ENCODE measurements at regions not wholly inside any gene's neighbourhood (a gene's known extent, or its start where the extent isn't known, plus 50 kb on each side); places are given as distances from the start of the nearest gene placed in this dataset.
"Not testable (repeated sequence)": the region's sequence is repeated elsewhere in the genome, so short reads cannot be mapped to it uniquely, and the experiment has no call there.

DNA sequence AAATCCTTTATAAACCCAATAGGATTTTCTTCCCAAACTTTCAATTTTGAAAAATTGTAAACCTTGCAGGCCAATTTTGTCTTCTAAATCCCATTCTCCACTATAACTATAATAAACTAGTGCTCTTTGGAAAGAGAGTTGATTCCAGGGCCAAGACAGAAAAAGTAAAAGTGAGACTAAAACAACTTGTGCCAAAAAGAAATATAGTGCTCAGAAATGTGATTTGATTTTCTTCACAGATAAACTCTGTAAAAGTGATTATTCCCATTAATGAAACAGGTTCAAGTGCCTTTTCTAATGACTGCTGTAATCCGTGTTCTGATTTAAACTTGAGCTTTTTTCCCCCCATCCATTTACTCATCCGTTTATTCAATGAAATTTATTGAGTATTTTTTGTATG is 1831.1 kb downstream of the SLITRK5 start:
- Histone ChIP-seq H3K36me3 (ENCODE audit: control insufficient read depth, insufficient read depth, low read length) (no peaks in the 10 kb centered on the region), H3K27ac (ENCODE audit: low read depth, low read length, severe bottlenecking) (no peak overlapping the region), H3K4me3 (ENCODE audit: extremely low read depth, insufficient read depth, low read length, poor library complexity, severe bottlenecking) (no peak overlapping the region), H3K4me1 (ENCODE audit: control insufficient read depth, insufficient read depth, low read length, poor library complexity, severe bottlenecking) (no peaks in the 10 kb centered on the region), H3K9me3 (ENCODE audit: control insufficient read depth, low read length) (no peaks in the 10 kb centered on the region)
- no CpG with 5 or more reads among the region's 2 CpGs for WGBS, 2 experiments (ENCODE audit: insufficient coverage in 2 of 2)

DNA sequence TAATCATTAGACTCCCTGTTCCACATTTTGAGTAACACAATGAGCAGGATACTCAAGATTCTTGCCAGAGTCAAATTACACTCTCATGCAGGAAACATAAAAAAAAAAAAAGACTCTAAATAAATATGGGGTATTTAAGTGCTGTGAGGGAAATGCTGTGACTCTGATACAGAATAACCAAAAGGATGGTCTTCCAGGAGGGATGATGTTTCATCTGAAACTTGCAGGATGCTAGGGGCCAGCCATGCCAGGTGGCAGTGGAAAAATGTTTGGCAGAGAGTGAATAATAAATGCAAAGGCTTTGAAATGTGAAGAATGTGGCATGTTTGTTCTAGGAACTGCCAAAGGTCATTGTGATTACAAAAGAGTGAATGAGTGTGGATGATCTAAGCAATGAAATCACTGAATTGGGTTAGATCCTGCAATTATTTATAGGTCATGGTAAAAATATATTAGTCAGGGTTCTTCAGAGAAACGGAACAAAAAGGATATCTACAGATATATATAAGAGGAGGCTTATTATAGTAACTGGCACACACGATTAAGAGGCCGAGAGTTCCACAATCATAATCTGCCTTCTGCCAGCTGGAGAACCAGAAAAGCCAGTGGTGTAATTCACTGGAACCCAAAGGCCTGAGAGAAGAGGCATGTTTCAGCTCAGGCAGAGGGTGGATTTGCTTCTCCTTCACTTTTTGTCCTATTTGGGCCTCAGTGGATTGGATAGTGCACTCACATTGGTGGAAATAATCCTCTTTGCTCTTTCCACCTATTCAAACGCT is 1832.8 kb upstream of the MIR17HG start:
- no peak overlapping the region for H3K27ac ChIP-seq (ENCODE audit: low read depth, low read length, severe bottlenecking)
- 92 to 100% methylated on average over 2 to 3 of the region's 4 CpGs for WGBS, 2 experiments (ENCODE audit: insufficient coverage in 2 of 2)

DNA sequence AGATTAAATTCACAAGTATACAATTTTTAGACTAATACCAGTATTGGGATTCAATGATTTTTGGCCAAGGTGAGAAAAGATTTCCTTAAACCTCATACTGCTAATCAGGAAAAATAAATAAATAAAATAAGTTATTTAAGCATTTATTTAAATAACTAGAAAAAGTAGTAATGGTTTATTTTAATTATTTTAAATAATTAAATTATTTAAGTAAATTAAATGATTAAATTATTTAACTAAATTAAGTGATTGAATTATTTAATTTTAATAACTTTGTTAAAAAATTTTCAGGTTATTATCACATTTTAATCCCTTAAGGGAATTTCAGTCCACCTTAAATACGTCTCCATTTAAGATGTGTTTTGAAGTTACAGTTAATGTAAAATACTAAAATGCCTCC is 1831.5 kb upstream of the MIR17HG start:
- Histone ChIP-seq H3K4me1 (ENCODE audit: control insufficient read depth, insufficient read depth, low read length, poor library complexity, severe bottlenecking) (no peaks in the 10 kb centered on the region), H3K27ac (ENCODE audit: low read depth, low read length, severe bottlenecking) (no peak overlapping the region), H3K36me3 (ENCODE audit: control insufficient read depth, insufficient read depth, low read length) (no peaks in the 10 kb centered on the region), H3K9me3 (ENCODE audit: control insufficient read depth, low read length) (no peaks in the 10 kb centered on the region), H3K4me3 (ENCODE audit: extremely low read depth, insufficient read depth, low read length, poor library complexity, severe bottlenecking) (no peak overlapping the region)
- WGBS, 2 experiments (ENCODE audit: insufficient coverage in 2 of 2) = no CpG with 5 or more reads among the region's 1 CpG

More for the DNA sequence above, 1832.8 kb upstream of the MIR17HG start:
- Histone ChIP-seq H3K36me3 (ENCODE audit: control insufficient read depth, insufficient read depth, low read length) (no peaks in the 10 kb centered on the region), H3K9me3 (ENCODE audit: control insufficient read depth, low read length) (no peaks in the 10 kb centered on the region), H3K4me3 (ENCODE audit: extremely low read depth, insufficient read depth, low read length, poor library complexity, severe bottlenecking) (no peak overlapping the region), H3K4me1 (ENCODE audit: control insufficient read depth, insufficient read depth, low read length, poor library complexity, severe bottlenecking) (no peaks in the 10 kb centered on the region)

DNA sequence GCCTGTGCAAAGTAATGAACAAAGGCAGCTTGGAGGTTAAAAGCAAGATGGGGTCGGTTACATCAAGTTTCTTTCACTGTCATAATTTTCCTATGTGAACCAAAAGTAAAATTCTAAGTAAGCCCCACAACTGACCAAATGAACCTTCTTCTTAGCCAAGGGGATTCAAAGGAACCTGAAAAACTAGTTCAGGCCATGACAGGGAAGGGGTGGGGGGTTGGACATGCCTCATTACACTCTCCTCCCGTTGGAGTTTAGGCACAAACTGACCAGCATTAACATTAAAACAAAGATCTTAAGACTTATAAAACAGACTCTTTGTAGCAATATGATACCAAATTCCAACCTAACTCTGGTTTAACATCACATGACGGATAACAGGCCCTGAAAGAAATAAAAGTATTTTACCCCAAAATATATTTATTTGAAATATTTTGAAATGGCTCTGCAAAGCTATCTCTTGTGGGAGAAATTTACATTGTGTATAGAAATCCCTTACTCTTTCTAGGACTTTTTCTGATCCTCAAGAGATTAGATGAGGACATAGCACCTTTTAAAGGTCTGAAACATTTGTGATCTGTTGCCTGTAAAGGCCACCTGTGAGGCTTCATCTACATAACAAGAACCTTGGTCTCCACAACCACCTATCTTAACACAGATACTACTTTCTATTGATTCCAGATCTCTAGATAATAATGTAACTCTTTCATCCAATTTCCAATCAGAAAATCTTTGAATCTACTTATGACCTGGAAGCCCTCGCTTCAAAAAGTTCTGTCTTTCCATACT is 1829.0 kb upstream of the MIR17HG start:
- Histone ChIP-seq H3K36me3 (ENCODE audit: control insufficient read depth, insufficient read depth, low read length) (no peaks in the 10 kb centered on the region), H3K9me3 (ENCODE audit: control insufficient read depth, low read length) (no peaks in the 10 kb centered on the region), H3K4me1 (ENCODE audit: control insufficient read depth, insufficient read depth, low read length, poor library complexity, severe bottlenecking) (no peaks in the 10 kb centered on the region), H3K27ac (ENCODE audit: low read depth, low read length, severe bottlenecking) (no peak overlapping the region), H3K4me3 (ENCODE audit: extremely low read depth, insufficient read depth, low read length, poor library complexity, severe bottlenecking) (no peak overlapping the region)
- WGBS, 2 experiments (ENCODE audit: insufficient coverage in 2 of 2) = 66 to 100% methylated on average over 1 to 2 of the region's 4 CpGs

DNA sequence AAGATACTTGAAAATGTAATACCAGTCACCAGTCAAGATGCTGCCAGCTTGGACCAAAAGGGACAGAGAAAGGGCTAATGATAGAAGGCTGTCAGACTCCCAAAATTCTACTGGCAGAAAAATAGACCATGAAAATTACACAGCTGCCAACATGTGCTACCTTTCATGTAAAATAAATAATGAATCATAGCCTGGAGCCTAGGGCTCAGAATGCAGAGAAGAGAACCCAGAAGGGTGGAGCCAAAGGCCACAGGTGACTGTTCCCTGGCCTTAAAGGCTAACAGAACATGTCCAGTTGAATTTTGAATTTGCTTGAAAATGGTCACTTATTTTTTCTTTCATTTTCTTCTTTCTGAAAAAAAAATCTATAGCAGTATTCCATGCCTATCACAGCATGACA is 1827.0 kb upstream of the MIR17HG start:
- Histone ChIP-seq H3K4me1 (ENCODE audit: control insufficient read depth, insufficient read depth, low read length, poor library complexity, severe bottlenecking) (no peaks in the 10 kb centered on the region), H3K27ac (ENCODE audit: low read depth, low read length, severe bottlenecking) (no peak overlapping the region), H3K9me3 (ENCODE audit: control insufficient read depth, low read length) (no peaks in the 10 kb centered on the region), H3K4me3 (ENCODE audit: extremely low read depth, insufficient read depth, low read length, poor library complexity, severe bottlenecking) (no peak overlapping the region), H3K36me3 (ENCODE audit: control insufficient read depth, insufficient read depth, low read length) (no peaks in the 10 kb centered on the region)

DNA sequence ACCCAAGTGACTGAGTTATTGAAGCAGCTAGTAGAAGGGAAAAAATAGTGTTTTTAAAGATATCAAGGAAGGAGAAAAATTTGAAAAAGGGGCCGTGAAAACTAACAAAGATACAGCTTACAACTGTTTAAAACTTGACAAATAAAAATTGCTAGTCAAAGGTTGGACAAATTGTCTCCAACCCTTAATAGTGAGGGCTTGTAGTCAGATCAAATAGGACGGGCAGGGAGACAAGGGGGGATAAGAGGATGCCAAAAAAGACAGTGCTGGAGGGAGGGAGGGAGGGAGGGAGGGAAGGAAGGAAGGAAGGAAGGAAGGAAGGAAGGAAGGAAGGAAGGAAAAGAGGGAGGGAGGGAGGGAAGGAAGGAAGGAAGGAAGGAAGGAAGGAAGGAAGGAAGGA is 1825.8 kb upstream of the MIR17HG start:
- not testable (repeated sequence) for H3K4me1 ChIP-seq (ENCODE audit: control insufficient read depth, insufficient read depth, low read length, poor library complexity, severe bottlenecking); H3K36me3 ChIP-seq (ENCODE audit: control insufficient read depth, insufficient read depth, low read length); H3K9me3 ChIP-seq (ENCODE audit: control insufficient read depth, low read length); H3K27ac ChIP-seq (ENCODE audit: low read depth, low read length, severe bottlenecking); H3K4me3 ChIP-seq (ENCODE audit: extremely low read depth, insufficient read depth, low read length, poor library complexity, severe bottlenecking)
- WGBS, 2 experiments (ENCODE audit: insufficient coverage in 2 of 2) = no CpG with 5 or more reads among the region's 2 CpGs

DNA sequence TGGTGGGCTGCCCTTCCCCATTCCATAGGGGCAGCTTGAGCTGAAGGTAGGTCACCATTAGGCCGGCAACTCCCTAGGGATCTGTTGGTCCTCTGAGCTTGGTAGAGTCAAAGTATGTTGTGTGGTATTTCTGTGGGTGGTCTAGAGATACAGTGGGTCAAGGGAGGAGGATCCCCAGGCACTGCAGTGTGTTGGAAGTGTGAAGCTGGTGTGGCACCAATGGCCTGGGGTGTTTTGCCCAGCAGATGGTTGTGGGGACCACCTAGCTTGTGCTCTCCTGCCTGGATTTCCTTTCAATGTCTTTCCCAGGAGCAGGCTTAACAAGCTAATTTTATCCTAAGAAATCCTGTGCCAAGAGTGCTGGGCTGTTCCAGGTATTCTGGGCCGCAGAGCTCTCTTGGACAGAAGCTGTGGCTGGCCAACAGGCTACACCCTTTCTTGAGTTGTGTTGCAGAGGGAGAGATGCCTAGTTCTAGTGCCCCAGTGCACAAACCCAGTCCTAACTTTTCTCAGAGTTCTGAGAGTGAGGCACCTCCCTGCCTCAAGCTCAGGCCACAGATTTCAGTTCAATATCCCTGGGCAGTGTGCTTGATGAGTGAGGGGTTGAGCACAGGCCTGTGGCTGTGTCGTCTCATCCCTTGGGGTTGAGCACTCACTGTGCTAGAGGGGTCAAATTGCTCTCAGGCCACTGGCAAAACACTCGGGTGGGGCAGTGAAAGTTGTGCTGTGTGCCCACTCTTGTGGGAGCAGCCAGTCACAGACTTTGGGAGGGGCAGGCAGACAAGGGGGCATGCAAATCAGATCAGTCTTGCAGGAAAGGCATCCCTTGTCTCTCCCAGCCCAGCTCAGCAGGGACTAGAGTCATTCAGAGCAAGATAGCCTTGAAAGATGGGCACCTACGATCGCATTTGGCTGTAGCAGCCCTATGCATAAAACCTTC is 1806.1 kb upstream of the MIR17HG start:
- Histone ChIP-seq H3K4me1 (ENCODE audit: control insufficient read depth, insufficient read depth, low read length, poor library complexity, severe bottlenecking) (no peaks in the 10 kb centered on the region), H3K36me3 (ENCODE audit: control insufficient read depth, insufficient read depth, low read length) (no peaks in the 10 kb centered on the region), H3K4me3 (ENCODE audit: extremely low read depth, insufficient read depth, low read length, poor library complexity, severe bottlenecking) (no peak overlapping the region), H3K27ac (ENCODE audit: low read depth, low read length, severe bottlenecking) (no peak overlapping the region), H3K9me3 (ENCODE audit: control insufficient read depth, low read length) (no peaks in the 10 kb centered on the region)
- WGBS, 2 experiments (ENCODE audit: insufficient coverage in 2 of 2) = 90 to 91% methylated on average over 5 to 6 of the region's 6 CpGs

DNA sequence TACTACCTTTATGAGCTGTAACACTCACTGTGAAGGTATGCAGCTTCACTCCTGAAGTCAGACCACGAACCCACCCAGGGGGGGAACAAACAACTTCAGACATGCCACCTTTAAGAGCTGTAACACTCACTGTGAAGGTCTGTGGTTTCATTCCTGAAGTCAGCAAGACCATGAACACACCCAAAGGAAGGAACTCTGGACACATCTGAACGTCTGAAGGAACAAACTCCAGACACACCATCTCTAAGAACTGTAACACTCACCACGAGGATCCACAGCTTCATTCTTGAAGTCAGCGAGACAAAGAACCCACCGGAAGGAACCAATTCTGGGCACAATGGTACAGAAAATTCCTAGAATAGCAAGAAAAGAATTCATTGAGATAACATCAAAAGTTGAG is 1796.5 kb upstream of the MIR17HG start:
- H3K9me3 ChIP-seq (ENCODE audit: control insufficient read depth, low read length) = no peaks in the 10 kb centered on the region
- H3K4me1 ChIP-seq (ENCODE audit: control insufficient read depth, insufficient read depth, low read length, poor library complexity, severe bottlenecking) = no peaks in the 10 kb centered on the region
- H3K36me3 ChIP-seq (ENCODE audit: control insufficient read depth, insufficient read depth, low read length) = no peaks in the 10 kb centered on the region
- 60 to 75% methylated on average over 1 to 2 of the region's 5 CpGs for WGBS, 2 experiments (ENCODE audit: insufficient coverage in 2 of 2)
- no peak overlapping the region for H3K4me3 ChIP-seq (ENCODE audit: extremely low read depth, insufficient read depth, low read length, poor library complexity, severe bottlenecking)
- no peak overlapping the region for H3K27ac ChIP-seq (ENCODE audit: low read depth, low read length, severe bottlenecking)

DNA sequence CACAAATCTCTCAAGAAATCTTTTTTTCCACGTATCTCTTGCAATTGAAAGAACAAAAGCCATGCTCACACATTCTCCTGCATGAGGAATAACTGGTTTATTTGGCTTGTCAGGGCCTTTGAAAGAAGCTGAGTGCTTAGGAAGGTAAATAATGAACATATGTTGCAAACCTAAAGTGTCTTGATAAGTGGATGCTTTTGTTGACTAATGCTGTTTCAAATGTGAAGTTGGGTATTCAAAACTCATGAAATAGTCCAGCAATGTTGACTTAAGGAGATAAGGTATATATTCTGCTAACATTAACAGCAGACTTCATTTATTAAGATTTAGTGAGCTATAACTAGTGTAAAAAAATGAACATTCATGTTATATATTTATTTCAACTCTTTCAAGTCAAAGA is 1792.7 kb upstream of the MIR17HG start:
- no CpG with 5 or more reads among the region's 1 CpG for whole genome bisulfite sequencing, 2 experiments (ENCODE audit: insufficient coverage in 2 of 2)
- no peaks in the 10 kb centered on the region for H3K4me1 ChIP-seq (ENCODE audit: control insufficient read depth, insufficient read depth, low read length, poor library complexity, severe bottlenecking)

DNA sequence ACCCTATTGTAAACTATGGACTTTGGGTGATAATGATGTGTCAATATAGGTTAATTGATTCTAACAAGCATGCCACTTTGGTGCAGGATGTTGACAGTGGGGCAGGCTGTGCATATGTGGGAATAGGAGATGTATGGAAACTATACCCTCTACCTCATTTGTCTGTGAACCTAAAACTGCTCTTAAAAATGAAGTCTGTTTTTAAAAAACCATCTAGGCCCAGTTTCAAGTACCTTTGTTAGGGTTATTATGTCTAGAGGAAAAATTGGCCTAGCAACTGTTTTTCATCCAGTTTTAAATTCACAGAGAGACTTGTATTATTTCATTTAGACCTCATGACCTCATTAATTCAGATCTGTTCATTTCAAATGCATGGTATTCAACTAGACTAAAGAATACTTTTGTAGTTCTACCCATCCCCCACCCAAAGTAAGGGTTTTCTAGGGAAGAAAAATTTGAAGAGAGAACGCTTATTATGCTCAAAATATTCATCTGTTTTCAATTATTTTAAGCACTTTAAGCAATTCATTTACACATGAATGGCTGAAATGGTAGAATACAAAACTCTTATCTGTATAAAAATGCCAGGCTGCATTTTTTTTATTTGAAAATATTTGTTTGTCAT is 1781.9 kb upstream of the MIR17HG start:
- WGBS, 2 experiments (ENCODE audit: insufficient coverage in 2 of 2) = no CpG with 5 or more reads among the region's 1 CpG
- no peaks in the 10 kb centered on the region for H3K9me3 ChIP-seq (ENCODE audit: control insufficient read depth, low read length)
- no peak overlapping the region for H3K4me3 ChIP-seq (ENCODE audit: extremely low read depth, insufficient read depth, low read length, poor library complexity, severe bottlenecking)
- H3K36me3 ChIP-seq (ENCODE audit: control insufficient read depth, insufficient read depth, low read length) = no peaks in the 10 kb centered on the region
- H3K27ac ChIP-seq (ENCODE audit: low read depth, low read length, severe bottlenecking) = no peak overlapping the region
- no peaks in the 10 kb centered on the region for H3K4me1 ChIP-seq (ENCODE audit: control insufficient read depth, insufficient read depth, low read length, poor library complexity, severe bottlenecking)

More for the DNA sequence above, 1792.7 kb upstream of the MIR17HG start:
- H3K27ac ChIP-seq (ENCODE audit: low read depth, low read length, severe bottlenecking) = no peak overlapping the region
- no peak overlapping the region for H3K4me3 ChIP-seq (ENCODE audit: extremely low read depth, insufficient read depth, low read length, poor library complexity, severe bottlenecking)
- no peaks in the 10 kb centered on the region for H3K9me3 ChIP-seq (ENCODE audit: control insufficient read depth, low read length)
- no peaks in the 10 kb centered on the region for H3K36me3 ChIP-seq (ENCODE audit: control insufficient read depth, insufficient read depth, low read length)

All from mesodermal cell (in vitro differentiated cells).